OCI-LY7 (cell line): ENCODE measurements at regions not wholly inside any gene's neighbourhood (a gene's known extent, or its start where the extent isn't known, plus 50 kb on each side); places are given as distances from the start of the nearest gene placed in this dataset.

Experiments used
- BruUV-seq: library from RNA; stranded (reverse); fragments of 400-500 nt; replicated peaks from 2 replicates; lab custom pipeline; 2021; lab: Mats Ljungman, UMichigan
- CTCF ChIA-PET: fragments of 300-600 bp; sonication (Branson Sonifier 250); formaldehyde crosslinking; loops from one replicate; lab custom pipeline; 2022; ENCODE audit warnings: antibody characterized with exemption; ENCODE audit not compliant: unreplicated experiment; lab: Charles Lee
- POLR2A ChIA-PET: fragments of 300-600 bp; sonication (Branson Sonifier 250); formaldehyde crosslinking; loops from one replicate; lab custom pipeline; 2022; ENCODE audit warnings: antibody characterized with exemption; lab: Charles Lee
- DNase-seq: peaks from one replicate; pipeline ENCODE4 v3.0.0-alpha.2; 2015; ENCODE audit warnings: low spot score
- H2AFZ ChIP-seq: fragments of 200-600 bp; sonication (generic), shearing (Covaris generic); 2 replicates; pipeline ENCODE4 v1.6.1; 2014; ENCODE audit warnings: mild to moderate bottlenecking, antibody characterized with exemption, low read length, moderate library complexity
- H3K27ac ChIP-seq: fragments of 200-600 bp; sonication (generic); 2 replicates; pipeline ENCODE4 v1.5.1; 2014; ENCODE audit warnings: mixed run types, low read depth, mild to moderate bottlenecking, moderate library complexity, low read length, inconsistent platforms; ENCODE audit not compliant: poor library complexity, severe bottlenecking
- H3K36me3 ChIP-seq: fragments of 200-600 bp; sonication (generic); 2 replicates; pipeline ENCODE4 v1.6.1; 2014; ENCODE audit warnings: mild to moderate bottlenecking, antibody characterized with exemption, low read length, moderate library complexity, mixed read lengths; ENCODE audit not compliant: insufficient read depth
- H3K4me1 ChIP-seq: fragments of 200-600 bp; sonication (generic); 2 replicates; pipeline ENCODE4 v1.5.1; 2014; ENCODE audit warnings: mild to moderate bottlenecking, low read length; ENCODE audit not compliant: insufficient read depth, poor library complexity, severe bottlenecking
- H3K4me2 ChIP-seq: fragments of 200-600 bp; sonication (generic); 2 replicates; pipeline ENCODE4 v1.6.1; 2014; ENCODE audit warnings: mild to moderate bottlenecking, low read length
- H3K4me3 ChIP-seq: fragments of 200-600 bp; sonication (generic); 2 replicates; pipeline ENCODE4 v1.5.1; 2014; ENCODE audit warnings: mild to moderate bottlenecking, low read depth, low read length; ENCODE audit not compliant: poor library complexity, severe bottlenecking
- H3K79me2 ChIP-seq: fragments of 200-600 bp; sonication (generic); 2 replicates; pipeline ENCODE4 v1.6.1; 2016; ENCODE audit warnings: low read depth, mild to moderate bottlenecking, low read length, moderate library complexity, mixed read lengths; ENCODE audit not compliant: insufficient read depth
- H3K9me2 ChIP-seq: fragments of 200-600 bp; sonication (generic); 2 replicates; pipeline ENCODE4 v1.6.1; 2016; ENCODE audit warnings: mild to moderate bottlenecking, low read length, mixed read lengths; ENCODE audit not compliant: insufficient read depth
- H3K9me3 ChIP-seq: fragments of 200-600 bp; sonication (generic); 2 replicates; pipeline ENCODE4 v1.6.1; 2014; ENCODE audit warnings: mild to moderate bottlenecking, mixed run types, low read length, mixed read lengths
- H4K20me1 ChIP-seq: fragments of 200-600 bp; sonication (generic); 2 replicates; pipeline ENCODE4 v1.6.1; 2014; ENCODE audit warnings: mild to moderate bottlenecking, antibody characterized with exemption, low read length, moderate library complexity, mixed read lengths; ENCODE audit not compliant: insufficient read depth
- EZH2phosphoT487 ChIP-seq: fragments of 200-600 bp; sonication (generic); IDR thresholded peaks from 2 replicates; pipeline ENCODE4 v1.6.1; 2018; ENCODE audit warnings: low read depth, borderline replicate concordance, mild to moderate bottlenecking, mixed run types, antibody characterized with exemption, low read length, moderate library complexity, mixed read lengths
- intact Hi-C: fragments of 100-400 bp; cut with micrococcal nuclease; formaldehyde crosslinking; loops from one replicate; pipeline ENCODE4 v1.10.0; 2022; ENCODE audit not compliant: unreplicated experiment
- TF ChIP-seq, protein P1 (sequence below): fragments of 200-600 bp; sonication (generic); conservative IDR thresholded peaks from 2 replicates; pipeline ENCODE4 v1.5.1; 2014; ENCODE audit warnings: mild to moderate bottlenecking, antibody characterized with exemption, low read length, moderate library complexity, mixed read lengths

- Histone ChIP-seq H3K9me3 (no peaks in the 10 kb centered on the region), H4K20me1 (no peaks in the 10 kb centered on the region), H3K36me3 (no peaks in the 10 kb centered on the region), H3K27ac (no peak overlapping the region), H3K9me2 (no peaks in the 10 kb centered on the region), H3K4me2 (no peak overlapping the region), H2AFZ (no peak overlapping the region), H3K4me3 (no peak overlapping the region), H3K4me1 (no peaks in the 10 kb centered on the region), H3K79me2 (no peaks in the 10 kb centered on the region)
- ChIA-PET CTCF (no interaction called here), POLR2A (no interaction called here)
- no peak for TF ChIP-seq EZH2phosphoT487
- TF ChIP-seq, protein P1, sequence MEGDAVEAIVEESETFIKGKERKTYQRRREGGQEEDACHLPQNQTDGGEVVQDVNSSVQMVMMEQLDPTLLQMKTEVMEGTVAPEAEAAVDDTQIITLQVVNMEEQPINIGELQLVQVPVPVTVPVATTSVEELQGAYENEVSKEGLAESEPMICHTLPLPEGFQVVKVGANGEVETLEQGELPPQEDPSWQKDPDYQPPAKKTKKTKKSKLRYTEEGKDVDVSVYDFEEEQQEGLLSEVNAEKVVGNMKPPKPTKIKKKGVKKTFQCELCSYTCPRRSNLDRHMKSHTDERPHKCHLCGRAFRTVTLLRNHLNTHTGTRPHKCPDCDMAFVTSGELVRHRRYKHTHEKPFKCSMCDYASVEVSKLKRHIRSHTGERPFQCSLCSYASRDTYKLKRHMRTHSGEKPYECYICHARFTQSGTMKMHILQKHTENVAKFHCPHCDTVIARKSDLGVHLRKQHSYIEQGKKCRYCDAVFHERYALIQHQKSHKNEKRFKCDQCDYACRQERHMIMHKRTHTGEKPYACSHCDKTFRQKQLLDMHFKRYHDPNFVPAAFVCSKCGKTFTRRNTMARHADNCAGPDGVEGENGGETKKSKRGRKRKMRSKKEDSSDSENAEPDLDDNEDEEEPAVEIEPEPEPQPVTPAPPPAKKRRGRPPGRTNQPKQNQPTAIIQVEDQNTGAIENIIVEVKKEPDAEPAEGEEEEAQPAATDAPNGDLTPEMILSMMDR, result no peak
- BruUV-seq, result no TSS peak
- DNase-seq, result no peak
- intact Hi-C loops, result no loop called here
Measured at GRCh38 chr13:72160977-72161376, 294.0 kb upstream of the DACH1 start.

- H3K4me3 ChIP-seq, result no peak overlapping the region
- no peak for TF ChIP-seq EZH2phosphoT487
- TF ChIP-seq, protein P1, result no peak
- no peak overlapping the region for H3K27ac ChIP-seq
- no peak overlapping the region for H3K4me2 ChIP-seq
- no peak for DNase-seq
- H4K20me1 ChIP-seq, result no peaks in the 10 kb centered on the region
- no peaks in the 10 kb centered on the region for H3K9me3 ChIP-seq
- H3K4me1 ChIP-seq, result no peaks in the 10 kb centered on the region
- no TSS peak for BruUV-seq
- no peaks in the 10 kb centered on the region for H3K79me2 ChIP-seq
- intact Hi-C loops, result no loop called here
- ChIA-PET POLR2A (no interaction called here), CTCF (no interaction called here)
- no peaks in the 10 kb centered on the region for H3K9me2 ChIP-seq
- no peaks in the 10 kb centered on the region for H3K36me3 ChIP-seq
- no peak overlapping the region for H2AFZ ChIP-seq
Measured at GRCh38 chr13:72156760-72157159, 289.8 kb upstream of the DACH1 start.

GRCh38 chr13:72153272-72153671, 286.3 kb upstream of the DACH1 start:
- no peak for DNase-seq
- H4K20me1 ChIP-seq, result no peaks in the 10 kb centered on the region
- H3K4me2 ChIP-seq, result no peak overlapping the region
- no peak overlapping the region for H2AFZ ChIP-seq
- TF ChIP-seq EZH2phosphoT487, result no peak
- TF ChIP-seq, protein P1, result no peak
- no peaks in the 10 kb centered on the region for H3K36me3 ChIP-seq
- H3K4me3 ChIP-seq, result no peak overlapping the region
- no peak overlapping the region for H3K27ac ChIP-seq
- no peaks in the 10 kb centered on the region for H3K79me2 ChIP-seq
- no TSS peak for BruUV-seq
- H3K4me1 ChIP-seq, result no peaks in the 10 kb centered on the region
- H3K9me3 ChIP-seq, result no peaks in the 10 kb centered on the region
- ChIA-PET CTCF (no interaction called here), POLR2A (no interaction called here)
- intact Hi-C loops, result no loop called here
- no peaks in the 10 kb centered on the region for H3K9me2 ChIP-seq
